Tibial nerve (tissue), 4 donors: ENCODE measurements at regions not wholly inside any gene's neighbourhood (a gene's known extent, or its start where the extent isn't known, plus 50 kb on each side); places are given as distances from the start of the nearest gene placed in this dataset.

Experiments
- DNase-seq, 2 donors: peaks; one replicate each; pipeline ENCODE4 v3.0.0-alpha.2; 2019; ENCODE audit warnings: low spot score in 2 of 2
- H3K27ac ChIP-seq, 4 donors: fragments of 200-600 bp; sonication (generic) in 3 of 4; one replicate each; pipeline ENCODE4 v1.5.1; 2017 to 2019; ENCODE audit warnings: mild to moderate bottlenecking in 1 of 4
- H3K27me3 ChIP-seq, 2 donors: fragments of 200-600 bp; sonication (generic) in 1 of 2; one replicate each; pipeline versions ENCODE4 v1.5.1 to v1.6.0; 2017 to 2019
- H3K36me3 ChIP-seq, 3 donors: fragments of 200-600 bp; sonication (generic); one replicate each; pipeline ENCODE4 v1.5.1; 2018 to 2019
- H3K4me1 ChIP-seq, 4 donors: fragments of 200-600 bp; sonication (generic) in 3 of 4; one replicate each; pipeline ENCODE4 v1.5.1; 2017 to 2019
- H3K4me3 ChIP-seq, 4 donors: fragments of 200-600 bp; sonication (generic) in 3 of 4; one replicate each; pipeline ENCODE4 v1.5.1; 2017 to 2019; ENCODE audit warnings: mild to moderate bottlenecking in 1 of 4, moderate library complexity in 1 of 4
- H3K9me3 ChIP-seq, 4 donors: fragments of 200-600 bp; sonication (generic) in 3 of 4; one replicate each; pipeline ENCODE4 v1.5.1; 2017 to 2019
- EP300 ChIP-seq, 2 donors: sonication (generic); formaldehyde crosslinking; IDR thresholded peaks; one replicate each; pipeline ENCODE4 v1.6.1; 2017; ENCODE audit warnings: antibody characterized with exemption in 2 of 2, mild to moderate bottlenecking in 1 of 2
- POLR2A ChIP-seq, 2 donors: fragments of 450-650 bp; IDR thresholded peaks; one replicate each; pipeline ENCODE4 v1.6.1; 2017; ENCODE audit warnings: antibody characterized with exemption in 2 of 2, mild to moderate bottlenecking in 2 of 2, moderate library complexity in 2 of 2
- WGBS, 2 donors: methylation state at CpG; one replicate each; pipeline ENCODE4 v1.1.5; 2018; 5-methylcytosine and 5-hydroxymethylcytosine counted together
- TF ChIP-seq, protein P1 (sequence below), 5 experiments: fragments of 200-600 bp in 3 of 5; fragments of 450-650 bp in 2 of 5; sonication (generic) in 3 of 5; IDR thresholded peaks; one replicate each; pipeline ENCODE4 v1.5.1; 2016 to 2019; ENCODE audit warnings: antibody characterized with exemption in 5 of 5, mild to moderate bottlenecking in 3 of 5, moderate library complexity in 2 of 5

DNA sequence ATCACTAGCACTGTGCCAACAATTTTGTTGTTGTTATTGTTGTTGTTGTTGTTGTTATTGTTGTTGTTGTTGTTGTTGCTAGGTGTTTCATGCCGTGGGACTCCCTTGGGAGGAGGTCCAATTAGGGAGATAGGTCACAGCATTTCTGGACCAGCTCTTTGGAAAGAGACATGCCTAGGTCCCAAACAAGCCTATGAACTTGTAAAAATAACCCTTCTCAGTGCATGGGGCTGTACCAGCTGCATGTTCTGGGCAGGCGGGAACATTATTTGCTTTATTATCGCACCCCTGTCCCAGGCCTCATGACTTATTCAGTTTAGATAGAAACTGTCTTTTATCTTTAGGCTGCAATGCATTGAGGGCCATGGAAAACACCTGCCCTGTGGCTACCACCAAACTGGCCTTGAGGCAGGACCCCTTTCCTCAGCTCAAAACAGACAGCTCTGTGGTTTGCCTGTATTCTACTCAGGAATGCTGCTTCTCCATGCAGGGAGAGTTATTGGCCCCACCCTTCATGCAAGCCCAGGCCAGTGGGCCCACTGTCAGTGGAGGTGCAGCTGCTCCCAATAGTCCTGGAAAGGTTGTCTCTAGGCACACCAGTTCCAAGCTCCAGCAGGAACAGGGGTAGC is 386.5 kb upstream of the BRINP3 start:
- WGBS, 2 donors = 57 to 75% methylated on average over 3 of the region's 3 CpGs
- H3K27ac ChIP-seq = no peak overlapping the region
- no peaks in the 10 kb centered on the region for H3K36me3 ChIP-seq
- no peaks in the 10 kb centered on the region for H3K4me1 ChIP-seq
- no peaks in the 10 kb centered on the region for H3K9me3 ChIP-seq
- H3K27me3 ChIP-seq = no peaks in the 10 kb centered on the region
- no peak overlapping the region for H3K4me3 ChIP-seq
- TF ChIP-seq POLR2A (IDR thresholded peaks at IDR 0.05) (no peak), EP300 (IDR thresholded peaks at IDR 0.05) (no peak)
- DNase-seq = no peak

DNA sequence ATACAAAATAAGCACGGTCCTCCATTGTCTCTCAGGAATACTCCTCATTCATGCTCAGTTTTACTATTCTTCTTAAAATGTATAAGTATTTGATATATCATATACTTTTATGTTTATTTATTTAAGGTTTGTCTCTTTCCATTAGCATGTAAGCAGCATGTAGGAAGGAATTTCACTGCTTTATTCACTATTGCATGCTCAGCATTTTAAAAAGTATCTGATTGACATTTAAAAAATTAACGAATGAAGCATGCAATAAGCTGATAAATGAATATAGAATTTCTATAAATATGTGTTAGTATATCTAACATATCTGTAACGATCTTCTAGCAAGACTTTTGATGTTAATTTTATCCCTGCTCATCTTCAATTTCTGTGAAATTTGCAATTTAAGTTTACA is 402.7 kb upstream of the BRINP3 start:
- H3K36me3 ChIP-seq = no peaks in the 10 kb centered on the region
- H3K4me3 ChIP-seq = no peak overlapping the region
- no peaks in the 10 kb centered on the region for H3K4me1 ChIP-seq
- 68 to 76% methylated on average over 3 of the region's 3 CpGs for WGBS, 2 donors
- no peaks in the 10 kb centered on the region for H3K9me3 ChIP-seq
- TF ChIP-seq, protein P1, sequence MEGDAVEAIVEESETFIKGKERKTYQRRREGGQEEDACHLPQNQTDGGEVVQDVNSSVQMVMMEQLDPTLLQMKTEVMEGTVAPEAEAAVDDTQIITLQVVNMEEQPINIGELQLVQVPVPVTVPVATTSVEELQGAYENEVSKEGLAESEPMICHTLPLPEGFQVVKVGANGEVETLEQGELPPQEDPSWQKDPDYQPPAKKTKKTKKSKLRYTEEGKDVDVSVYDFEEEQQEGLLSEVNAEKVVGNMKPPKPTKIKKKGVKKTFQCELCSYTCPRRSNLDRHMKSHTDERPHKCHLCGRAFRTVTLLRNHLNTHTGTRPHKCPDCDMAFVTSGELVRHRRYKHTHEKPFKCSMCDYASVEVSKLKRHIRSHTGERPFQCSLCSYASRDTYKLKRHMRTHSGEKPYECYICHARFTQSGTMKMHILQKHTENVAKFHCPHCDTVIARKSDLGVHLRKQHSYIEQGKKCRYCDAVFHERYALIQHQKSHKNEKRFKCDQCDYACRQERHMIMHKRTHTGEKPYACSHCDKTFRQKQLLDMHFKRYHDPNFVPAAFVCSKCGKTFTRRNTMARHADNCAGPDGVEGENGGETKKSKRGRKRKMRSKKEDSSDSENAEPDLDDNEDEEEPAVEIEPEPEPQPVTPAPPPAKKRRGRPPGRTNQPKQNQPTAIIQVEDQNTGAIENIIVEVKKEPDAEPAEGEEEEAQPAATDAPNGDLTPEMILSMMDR (IDR thresholded peaks at IDR 0.05) = no peak
- TF ChIP-seq POLR2A (IDR thresholded peaks at IDR 0.05) = no peak
- no peak for TF ChIP-seq EP300 (IDR thresholded peaks at IDR 0.05)
- H3K27ac ChIP-seq = no peak overlapping the region
- DNase-seq = no peak
- no peaks in the 10 kb centered on the region for H3K27me3 ChIP-seq

DNA sequence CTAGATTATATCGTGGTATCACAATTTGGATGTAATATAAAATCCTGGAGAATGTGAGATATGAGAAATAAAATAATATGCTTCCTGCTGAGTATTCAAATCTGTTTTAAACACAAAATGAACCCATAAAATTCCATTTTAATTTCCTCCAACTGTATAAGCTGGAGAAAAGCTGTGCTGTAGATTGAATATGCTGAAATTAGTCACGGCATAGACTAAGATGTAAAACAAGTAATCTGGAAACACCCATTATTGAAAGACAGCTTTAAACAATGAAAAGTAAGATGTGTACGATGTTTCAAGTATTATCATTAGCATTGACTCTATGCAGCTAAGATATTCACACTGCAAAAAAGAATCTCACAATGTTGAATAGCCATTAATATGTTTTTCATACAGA is 403.4 kb upstream of the BRINP3 start:
- H3K9me3 ChIP-seq = no peaks in the 10 kb centered on the region
- no peaks in the 10 kb centered on the region for H3K36me3 ChIP-seq
- no peak overlapping the region for H3K4me3 ChIP-seq
- DNase-seq = no peak
- 65 to 67% methylated on average over 3 of the region's 3 CpGs for WGBS, 2 donors
- no peak overlapping the region for H3K27ac ChIP-seq
- H3K4me1 ChIP-seq = no peaks in the 10 kb centered on the region
- no peaks in the 10 kb centered on the region for H3K27me3 ChIP-seq
- TF ChIP-seq EP300 (IDR thresholded peaks at IDR 0.05) (no peak), POLR2A (IDR thresholded peaks at IDR 0.05) (no peak)
- TF ChIP-seq, protein P1 (IDR thresholded peaks at IDR 0.05) = no peak

- H3K4me3 ChIP-seq = no peak overlapping the region
- DNase-seq = no peak
- H3K27ac ChIP-seq = no peak overlapping the region
- TF ChIP-seq POLR2A (IDR thresholded peaks at IDR 0.05) (no peak), EP300 (IDR thresholded peaks at IDR 0.05) (no peak)
- TF ChIP-seq, protein P1 (IDR thresholded peaks at IDR 0.05) = no peak
- no peaks in the 10 kb centered on the region for H3K4me1 ChIP-seq
- peaks cover 0 to 5% (median 0%) of the 10 kb centered on the region in 4 donors for H3K9me3 ChIP-seq
- H3K36me3 ChIP-seq = no peaks in the 10 kb centered on the region
- 90 to 96% methylated on average over 2 of the region's 2 CpGs for whole genome bisulfite sequencing, 2 donors
- no peaks in the 10 kb centered on the region for H3K27me3 ChIP-seq
Observed at GRCh38 chr1:190897233-190897632, 419.6 kb upstream of the BRINP3 start.

DNA sequence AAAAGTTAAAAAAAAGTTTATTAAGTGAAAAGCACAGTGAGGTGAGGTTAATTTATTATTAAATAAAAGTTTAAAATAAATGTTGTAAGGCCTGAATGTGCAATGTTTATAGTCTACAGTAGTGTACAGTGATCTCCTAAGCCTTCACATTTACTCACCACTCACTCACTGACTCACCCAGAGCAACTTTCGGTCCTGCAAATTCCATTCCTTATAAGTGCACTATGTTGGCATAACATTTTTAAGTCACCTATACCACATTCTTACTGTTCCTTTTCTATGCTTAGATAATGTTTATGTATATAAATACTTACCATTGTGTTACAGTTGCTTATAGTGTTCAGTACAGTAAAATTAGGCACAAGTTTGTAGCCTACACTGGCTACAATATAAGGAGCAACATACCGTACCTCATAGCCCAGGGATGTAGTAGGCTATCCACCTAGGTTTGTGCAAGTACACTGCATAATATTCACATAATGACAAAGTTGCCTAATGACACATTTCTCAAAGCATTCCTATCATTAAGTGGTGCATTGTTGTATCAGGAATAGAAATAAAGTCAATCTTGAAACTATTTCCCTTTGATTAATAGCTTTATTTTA is 426.5 kb upstream of the BRINP3 start:
- Histone ChIP-seq H3K27me3 (no peaks in the 10 kb centered on the region), H3K9me3 (peaks cover 0 to 3% (median 0%) of the 10 kb centered on the region in 4 donors), H3K4me3 (no peak overlapping the region), H3K36me3 (no peaks in the 10 kb centered on the region), H3K27ac (no peak overlapping the region), H3K4me1 (no peaks in the 10 kb centered on the region)
- DNase-seq = no peak
- 92 to 94% methylated on average over 2 of the region's 2 CpGs for WGBS, 2 donors
- TF ChIP-seq POLR2A (IDR thresholded peaks at IDR 0.05) = no peak
- TF ChIP-seq, protein P1 (IDR thresholded peaks at IDR 0.05) = no peak
- no peak for TF ChIP-seq EP300 (IDR thresholded peaks at IDR 0.05)
